Upper lobe of right lung (tissue), 1 donor: ENCODE measurements at regions not wholly inside any gene's neighbourhood (a gene's known extent, or its start where the extent isn't known, plus 50 kb on each side); places are given as distances from the start of the nearest gene placed in this dataset.

ENCODE experiments used
- ATAC-seq: fragments of 200-7000 bp; cut with Tn5 transposase; one replicate; pipeline ENCODE4 v1.9.1; 2020; ENCODE audit warnings: mild to moderate bottlenecking, moderate library complexity
- DNase-seq: peaks from one replicate; pipeline ENCODE4 v3.0.0-alpha.2; 2020
- H3K27ac ChIP-seq: fragments of 200-600 bp; one replicate; pipeline ENCODE4 v1.8.0; 2022
- H3K27me3 ChIP-seq: fragments of 200-600 bp; one replicate; pipeline ENCODE4 v1.8.0; 2022; ENCODE audit warnings: mild to moderate bottlenecking
- H3K36me3 ChIP-seq: fragments of 200-600 bp; one replicate; pipeline ENCODE4 v1.8.0; 2022
- H3K4me1 ChIP-seq: fragments of 200-600 bp; one replicate; pipeline ENCODE4 v1.8.0; 2022
- H3K4me3 ChIP-seq: fragments of 200-600 bp; one replicate; pipeline ENCODE4 v1.8.0; 2022; ENCODE audit warnings: mild to moderate bottlenecking
- H3K9me3 ChIP-seq: fragments of 200-600 bp; one replicate; pipeline ENCODE4 v1.8.0; 2022
- CTCF ChIP-seq: fragments of 200-600 bp; IDR thresholded peaks from one replicate; pipeline ENCODE4 v1.8.0; 2022; ENCODE audit warnings: antibody characterized with exemption
- intact Hi-C: fragments of 100-400 bp; cut with DNase I; formaldehyde crosslinking; loops from one replicate; pipeline ENCODE4 v1.11.0; 2022
- donor health status: DM: no; HTN: yes; CAD: no; lungs with severe emphysema.

GRCh38 chr16:85378145-85379040 is 234.7 kb upstream of the GSE1 start:
- Histone ChIP-seq H3K4me3 (no peak overlapping the region), H3K36me3 (no peaks in the 10 kb centered on the region), H3K27me3 (no peaks in the 10 kb centered on the region), H3K4me1 (peaks cover 25% of the 10 kb centered on the region), H3K27ac (no peak overlapping the region), H3K9me3 (no peaks in the 10 kb centered on the region)
- no peak for ATAC-seq
- TF ChIP-seq CTCF, result no peak
- intact Hi-C loops, result no loop called here
- DNase-seq, result no peak

GRCh38 chr16:85379041-85380001 is 233.8 kb upstream of the GSE1 start:
- no peak overlapping the region for H3K4me3 ChIP-seq
- ATAC-seq (no peak), DNase-seq (no peak)
- H3K9me3 ChIP-seq, result no peaks in the 10 kb centered on the region
- H3K27ac ChIP-seq, result no peak overlapping the region
- no peaks in the 10 kb centered on the region for H3K36me3 ChIP-seq
- no peak for TF ChIP-seq CTCF
- H3K27me3 ChIP-seq, result no peaks in the 10 kb centered on the region
- H3K4me1 ChIP-seq, result peaks cover 25% of the 10 kb centered on the region
- intact Hi-C loops, result no loop called here

- no peak for DNase-seq
- Histone ChIP-seq H3K9me3 (no peaks in the 10 kb centered on the region), H3K4me3 (no peak overlapping the region), H3K27ac (no peak overlapping the region), H3K36me3 (no peaks in the 10 kb centered on the region), H3K27me3 (no peaks in the 10 kb centered on the region), H3K4me1 (peaks cover 25% of the 10 kb centered on the region)
- no peak for ATAC-seq
- no peak for TF ChIP-seq CTCF
- intact Hi-C loops, result no loop called here
Observed at GRCh38 chr16:85380002-85380395, 233.1 kb upstream of the GSE1 start.

GRCh38 chr16:85380905-85381737 is 232.0 kb upstream of the GSE1 start:
- peaks cover 24% of the 10 kb centered on the region for H3K4me1 ChIP-seq
- H3K27me3 ChIP-seq, result no peaks in the 10 kb centered on the region
- no peak overlapping the region for H3K27ac ChIP-seq
- intact Hi-C loops, result no loop called here
- no peak for DNase-seq
- no peak for ATAC-seq
- no peak for TF ChIP-seq CTCF
- H3K9me3 ChIP-seq, result no peaks in the 10 kb centered on the region
- no peaks in the 10 kb centered on the region for H3K36me3 ChIP-seq
- H3K4me3 ChIP-seq, result no peak overlapping the region
